ENCODE measurements at regions not wholly inside any gene's neighbourhood (a gene's known extent, or its start where the extent isn't known, plus 50 kb on each side); places are given as distances from the start of the nearest gene placed in this dataset.
"Not testable (repeated sequence)": the region's sequence is repeated elsewhere in the genome, so short reads cannot be mapped to it uniquely, and the experiment has no call there.

DNA sequence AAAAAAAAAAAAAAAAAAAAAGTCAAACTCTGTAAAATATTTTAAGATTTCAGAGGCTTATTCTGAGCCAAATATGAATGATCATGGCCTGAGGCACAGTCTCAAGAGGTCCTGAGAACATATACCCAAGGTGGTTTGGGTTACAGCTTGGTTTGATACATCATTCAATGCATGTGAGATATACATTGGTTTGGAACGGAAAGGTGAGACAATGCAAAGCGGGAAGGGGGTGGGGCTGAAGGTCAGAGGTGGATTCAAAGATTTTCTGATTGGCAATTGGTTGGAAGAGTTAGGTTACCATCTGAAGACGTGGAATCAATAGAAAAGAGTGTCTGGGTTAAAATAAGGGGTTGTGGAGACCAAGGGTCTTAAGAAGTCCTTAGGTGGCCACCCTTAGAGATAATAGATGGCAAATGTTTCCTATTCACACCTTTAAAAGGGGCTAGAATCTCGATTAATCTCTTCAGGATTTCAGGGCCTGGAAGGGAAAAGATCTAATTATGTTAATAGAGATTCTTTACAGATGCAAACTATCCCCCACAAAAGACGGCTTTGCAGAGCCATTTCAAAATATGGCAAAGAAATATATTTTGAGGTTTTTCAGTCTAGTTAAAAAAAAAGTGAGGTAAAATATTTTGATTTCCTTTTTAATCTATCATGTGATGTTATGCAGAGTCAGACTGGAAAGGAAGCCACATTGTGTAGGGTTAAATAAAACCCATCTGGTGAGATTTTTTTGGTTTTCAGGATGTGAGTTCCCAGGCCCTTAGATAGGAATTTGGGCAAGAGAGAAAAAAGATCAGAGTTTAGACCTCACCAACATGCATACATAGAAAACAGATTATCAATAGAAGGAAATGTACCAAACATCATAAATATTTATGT is 173.8 kb upstream of the CNOT2 start:
- DNase-seq (ENCODE audit: low spot score): no peak
- ATAC-seq: no peak

DNA sequence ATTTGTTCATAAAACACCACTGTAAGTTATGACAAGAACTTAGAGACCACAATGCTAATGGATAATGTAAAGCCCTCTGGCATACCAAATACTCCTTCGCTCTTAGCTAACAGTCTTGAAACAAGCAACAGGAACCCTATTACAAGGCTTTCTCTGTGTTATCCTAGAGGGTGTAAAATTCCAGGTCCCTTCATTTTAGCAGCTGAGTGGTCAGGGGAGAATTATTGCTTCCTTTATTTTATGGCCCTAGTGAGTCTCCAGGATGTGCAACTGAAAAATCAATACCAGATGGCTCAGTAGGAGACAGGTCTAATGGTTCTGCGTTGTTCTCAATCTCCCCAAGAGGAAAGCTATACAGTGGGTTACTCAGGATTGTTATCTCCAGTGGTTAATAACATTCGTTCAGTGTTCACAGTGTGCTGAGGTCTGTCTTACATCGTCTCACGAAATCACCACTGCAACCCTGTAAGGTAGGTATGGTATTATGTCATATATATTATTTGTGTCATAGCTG is 172.7 kb upstream of the CNOT2 start:
- no peak for DNase-seq (ENCODE audit: low spot score)

DNA sequence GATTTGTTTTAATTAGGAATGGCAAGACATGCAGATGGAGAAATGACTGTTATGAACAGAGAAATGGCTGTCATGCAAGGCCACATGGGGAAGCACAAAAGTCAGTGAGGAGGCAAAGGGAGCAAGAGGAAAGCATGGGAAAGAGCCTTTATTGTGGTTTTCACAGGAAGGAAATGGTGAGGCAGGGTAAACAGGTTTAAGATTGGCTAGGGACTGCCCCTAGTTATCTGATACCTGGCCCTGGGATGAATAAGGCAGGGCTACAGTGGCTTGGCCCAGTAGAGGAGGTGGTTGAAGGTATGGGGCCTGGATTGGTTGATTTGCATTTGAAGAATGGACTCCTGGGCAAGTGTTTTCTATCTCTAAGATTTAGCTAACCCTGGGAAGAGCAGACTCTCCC is 168.7 kb upstream of the CNOT2 start:
- ATAC-seq (no peak), DNase-seq (ENCODE audit: low spot score) (no peak)

More for the DNA sequence above, 172.7 kb upstream of the CNOT2 start:
- no peak for ATAC-seq

DNA sequence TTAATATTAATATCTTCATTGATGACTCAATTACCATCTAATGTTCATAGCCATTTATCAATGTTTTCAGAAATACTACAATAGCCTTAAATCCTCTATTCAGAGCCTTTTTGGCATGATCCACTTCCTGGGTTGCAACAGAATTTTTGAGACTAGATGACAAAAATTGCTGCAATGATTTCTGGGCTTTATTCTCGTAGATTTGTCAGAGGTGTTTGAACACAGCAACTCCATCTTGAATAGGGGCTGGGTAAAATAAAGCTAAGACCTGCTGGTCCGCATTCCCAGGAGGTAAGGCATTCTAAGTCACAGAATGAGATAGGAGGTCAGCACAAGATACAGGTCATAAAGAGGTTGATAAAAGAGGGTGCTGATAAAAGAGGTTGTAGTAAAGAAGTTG is 165.8 kb upstream of the CNOT2 start:
- no peak for DNase-seq (ENCODE audit: low spot score)
- no peak for ATAC-seq

DNA sequence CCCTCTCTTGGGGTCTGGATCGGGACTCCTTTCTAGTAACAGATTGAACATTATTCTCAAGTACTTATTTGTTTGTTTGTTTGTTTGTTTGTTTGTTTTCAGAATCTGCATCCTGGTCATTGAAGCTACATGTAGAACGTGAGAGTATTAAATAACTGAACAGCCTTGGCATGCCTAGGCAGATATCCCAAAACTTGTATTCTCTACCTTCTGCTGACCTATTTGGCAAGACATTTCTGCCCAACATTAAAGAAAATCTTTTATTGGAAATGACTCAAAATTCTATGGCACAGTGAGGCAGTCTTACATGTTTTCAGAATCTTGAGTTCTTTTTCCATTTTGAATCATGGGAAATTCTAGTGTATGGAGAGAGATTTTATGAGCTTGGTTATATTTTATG is 165.1 kb upstream of the CNOT2 start:
- DNase-seq (ENCODE audit: low spot score) (no peak), ATAC-seq (no peak)

DNA sequence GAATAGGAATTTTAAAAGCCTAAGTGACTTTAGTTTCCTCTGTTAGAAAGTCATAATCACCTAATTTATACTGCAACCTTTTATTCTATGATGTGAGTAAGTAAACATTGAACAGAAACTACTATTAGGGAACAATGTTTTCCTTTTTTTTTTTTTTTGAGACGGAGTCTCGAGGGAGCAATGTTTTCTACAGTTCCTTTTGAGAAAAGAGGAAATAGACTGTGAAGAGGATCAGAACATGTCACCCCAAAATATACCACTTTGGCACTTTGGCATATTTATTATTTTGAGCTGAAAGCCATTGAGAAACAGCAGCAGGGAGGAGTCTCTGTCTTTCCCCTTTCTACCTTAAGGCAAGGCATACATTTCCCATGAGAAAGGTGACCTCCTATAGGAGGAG is 162.7 kb upstream of the CNOT2 start:
- DNase-seq (ENCODE audit: low spot score) (no peak), ATAC-seq (no peak)

DNA sequence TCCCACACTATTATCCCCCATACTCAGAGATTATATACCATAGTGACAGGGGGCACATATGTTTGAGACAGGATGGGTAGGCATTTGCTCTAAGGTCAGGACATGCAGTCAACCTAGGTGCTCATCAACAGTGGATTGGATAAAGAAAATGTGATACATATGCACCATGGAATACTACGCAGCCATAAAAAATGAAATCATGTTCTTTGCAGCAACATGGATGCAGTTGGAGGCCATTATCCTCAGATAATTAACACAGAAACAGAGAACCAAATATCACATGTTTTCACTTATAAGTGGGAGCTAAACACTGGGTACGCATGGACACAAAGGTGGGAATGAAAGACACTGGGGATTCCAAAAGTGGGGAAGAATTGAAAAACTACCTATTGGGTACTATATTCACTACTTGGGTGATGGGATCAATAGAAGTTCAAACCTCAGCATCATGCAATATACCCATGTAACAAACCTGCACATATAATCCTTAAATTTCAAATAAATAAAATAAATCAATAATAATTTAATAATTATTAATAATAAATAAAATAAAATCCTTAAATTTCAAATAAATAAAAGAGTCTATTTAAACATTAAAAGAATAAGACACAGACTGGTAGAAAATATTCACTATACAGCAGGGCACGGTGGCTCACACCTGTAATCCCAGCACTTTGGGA is 160.1 kb upstream of the CNOT2 start:
- DNase-seq (ENCODE audit: low spot score) (no peak), ATAC-seq (no peak)

DNA sequence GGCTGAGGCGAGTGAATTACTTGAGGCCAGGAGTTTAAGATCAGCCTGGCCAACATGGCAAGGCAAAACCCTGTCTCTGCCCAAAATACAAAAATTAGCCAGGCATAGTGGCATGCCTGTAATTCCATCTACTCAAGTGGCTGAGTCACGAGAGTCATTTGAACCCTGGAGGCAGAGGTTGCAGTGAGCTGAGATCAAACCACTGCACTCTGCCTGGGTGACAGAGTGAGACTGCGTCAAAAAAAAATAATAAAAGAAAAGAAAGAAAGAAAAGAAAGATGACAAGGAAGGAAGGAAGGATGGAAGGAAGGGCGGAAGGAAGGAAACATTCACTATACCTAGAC is 159.6 kb upstream of the CNOT2 start:
- no peak for ATAC-seq
- no peak for DNase-seq (ENCODE audit: low spot score)

DNA sequence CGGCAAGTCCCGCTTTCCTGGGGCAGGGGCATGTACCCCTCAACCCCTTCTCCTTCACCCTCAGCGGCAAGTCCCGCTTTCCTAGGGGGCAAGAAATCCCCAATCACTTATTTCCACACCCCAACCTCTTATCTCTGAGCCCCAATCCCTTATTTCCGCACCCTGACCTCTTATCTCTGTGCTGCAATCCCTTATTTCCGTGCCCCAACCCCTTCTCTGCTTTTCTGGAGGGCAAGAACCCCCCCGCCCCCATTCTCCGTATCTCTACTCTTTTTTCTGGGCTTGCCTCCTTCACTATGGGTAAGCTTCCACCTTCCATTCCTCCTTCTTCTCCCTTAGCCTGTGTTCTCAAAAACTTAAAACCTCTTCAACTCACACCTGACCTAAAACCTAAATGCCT is 156.9 kb upstream of the CNOT2 start:
- not testable (repeated sequence) for ATAC-seq; DNase-seq (ENCODE audit: low spot score)

DNA sequence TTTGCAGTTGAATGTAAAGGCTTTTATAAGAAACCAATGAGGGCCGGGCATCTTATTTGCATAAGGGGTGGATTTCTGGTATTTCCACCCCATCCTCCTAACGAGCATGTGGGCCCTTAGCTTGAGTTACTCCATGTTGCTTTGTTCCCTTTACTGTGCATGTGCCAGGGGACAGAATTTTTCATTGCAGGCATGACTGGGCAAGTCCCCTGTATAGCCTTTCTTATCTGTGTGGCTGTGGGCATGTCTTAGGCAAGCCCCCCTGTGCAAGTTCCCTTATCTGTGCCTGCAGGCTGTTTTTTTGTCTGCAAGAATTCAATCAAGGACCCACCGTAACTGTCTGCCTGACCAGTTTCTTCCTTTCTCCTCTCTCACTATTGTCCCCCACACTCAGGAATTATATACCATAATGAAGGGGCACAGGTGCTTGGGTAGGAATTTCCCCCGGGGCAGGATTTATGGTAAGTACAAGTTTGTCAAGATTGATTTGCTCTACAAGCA is 152.2 kb upstream of the CNOT2 start:
- ATAC-seq (no peak), DNase-seq (ENCODE audit: low spot score) (no peak)

DNA sequence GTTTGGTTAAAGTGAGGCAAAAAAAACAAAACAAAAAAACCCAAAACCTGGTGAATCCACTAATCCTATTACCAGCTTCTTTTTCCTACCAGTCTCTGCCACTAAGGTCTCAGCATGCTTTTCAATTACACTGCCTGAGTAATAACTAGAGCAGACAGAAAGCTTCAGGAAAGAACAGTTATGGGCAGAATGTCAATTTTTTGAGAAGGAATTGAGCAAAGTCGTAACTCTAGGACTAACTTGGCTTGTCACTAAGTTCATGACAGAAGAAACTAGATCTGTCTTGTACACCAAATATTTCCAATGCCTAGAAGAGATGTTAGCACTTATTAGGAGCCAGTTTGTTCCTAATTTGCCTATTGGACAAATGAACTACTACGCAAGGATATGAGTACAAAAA is 148.8 kb upstream of the CNOT2 start:
- DNase-seq (ENCODE audit: low spot score) (no peak), ATAC-seq (no peak)

DNA sequence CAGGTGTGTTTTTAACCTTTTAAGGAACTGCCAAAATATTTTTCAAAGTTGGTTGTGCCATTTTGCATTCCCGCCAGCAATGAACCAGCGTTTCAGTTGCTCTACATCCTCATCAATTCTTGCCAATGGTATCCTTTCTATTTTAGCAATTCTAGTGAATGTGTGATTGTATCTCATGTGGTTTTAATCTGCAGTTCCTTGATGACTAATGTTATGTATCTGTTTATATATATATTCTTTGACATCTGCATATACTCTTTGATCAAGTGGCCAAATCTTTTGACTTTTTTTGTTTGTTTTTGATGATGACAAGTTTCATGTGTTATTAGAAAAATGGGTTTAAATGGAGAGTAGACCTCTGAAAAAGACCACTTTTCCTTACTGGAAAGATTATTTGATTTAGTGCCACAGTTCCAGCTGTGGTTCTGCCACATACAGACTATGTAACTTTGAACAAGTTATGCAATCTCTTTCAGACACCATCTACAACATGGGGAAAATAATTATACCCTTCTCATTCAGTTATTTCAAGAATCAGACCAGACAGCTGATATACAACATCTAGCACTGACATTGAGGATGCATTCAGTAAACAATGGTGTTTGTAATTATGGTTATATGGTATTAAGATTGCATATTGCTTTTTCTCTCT is 146.3 kb upstream of the CNOT2 start:
- no peak for DNase-seq (ENCODE audit: low spot score)
- ATAC-seq: no peak

DNA sequence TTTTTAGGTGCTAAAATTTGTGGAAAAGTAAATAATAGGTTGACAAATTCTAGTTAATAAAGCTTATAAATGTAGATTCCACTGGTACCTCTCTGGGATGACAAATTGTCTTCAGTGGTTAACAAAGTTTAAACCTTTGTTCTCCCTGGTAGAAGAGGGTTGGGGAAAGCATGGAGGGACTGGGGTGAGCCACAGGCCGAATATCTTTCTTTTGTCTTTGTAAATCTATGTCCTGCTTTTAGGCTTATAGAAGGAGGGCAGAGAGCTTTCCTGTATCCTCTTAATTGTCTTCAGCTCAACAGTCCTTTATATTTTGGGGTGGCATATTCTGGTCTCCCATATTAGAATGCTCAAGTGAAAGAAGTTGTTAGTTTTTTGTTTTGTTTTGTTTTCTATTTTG is 142.2 kb upstream of the CNOT2 start:
- ATAC-seq (no peak), DNase-seq (ENCODE audit: low spot score) (no peak)

DNA sequence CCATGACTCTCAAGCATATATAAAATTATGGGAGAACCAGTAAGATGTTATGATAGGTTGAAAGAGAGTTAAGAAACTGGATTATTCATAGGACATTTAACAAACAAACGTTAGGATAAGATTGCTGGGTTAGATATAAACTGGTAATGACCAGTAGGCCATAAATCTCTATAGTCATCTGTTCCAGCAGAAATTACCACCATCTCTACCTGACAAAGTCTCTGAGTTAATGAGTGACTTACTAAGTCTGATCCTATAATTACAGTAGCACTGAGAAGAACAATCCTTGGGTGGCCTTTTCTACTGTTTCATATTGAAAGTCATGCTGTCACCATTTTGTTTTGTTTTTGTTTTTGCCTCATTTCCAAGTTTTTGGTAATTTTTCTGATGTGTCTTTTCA is 136.9 kb upstream of the CNOT2 start:
- DNase-seq (ENCODE audit: low spot score) (no peak), ATAC-seq (no peak)

DNA sequence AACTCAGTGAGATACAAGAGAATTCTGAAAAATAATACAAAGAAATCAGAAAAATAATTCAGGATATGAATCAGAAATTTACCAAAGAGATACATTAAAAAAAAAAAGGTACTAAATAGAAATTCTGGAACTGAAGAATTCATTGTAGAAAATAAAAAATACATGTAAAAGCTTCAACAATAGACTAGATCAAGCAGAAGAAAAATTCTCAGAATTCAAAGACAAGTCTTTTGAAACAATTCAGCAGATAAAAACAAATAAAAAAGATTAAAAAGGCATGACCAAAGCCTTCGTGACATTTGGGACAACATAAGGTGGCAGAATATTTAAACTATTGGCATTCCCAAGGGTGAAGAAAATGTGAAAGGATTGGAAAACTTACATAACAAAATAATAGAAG is 133.1 kb upstream of the CNOT2 start:
- no peak for DNase-seq (ENCODE audit: low spot score)
- no peak for ATAC-seq

DNA sequence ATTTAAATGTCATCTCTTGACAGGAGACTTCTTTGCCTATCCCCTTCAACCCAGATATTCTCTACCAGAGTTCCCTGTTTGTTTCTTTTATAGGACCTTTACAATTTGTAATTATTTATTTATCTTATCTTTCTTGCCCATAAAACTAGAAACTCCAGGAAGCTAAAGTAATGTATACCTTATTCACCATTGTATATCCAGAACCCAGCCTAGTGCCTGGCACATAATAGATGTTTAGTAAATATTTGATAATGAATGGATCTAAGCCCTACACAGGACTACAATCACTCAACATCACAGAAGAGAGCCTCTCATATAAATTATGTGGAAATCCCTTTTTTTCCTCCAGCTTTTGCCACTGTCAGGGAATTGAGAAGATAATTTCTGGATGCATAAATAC is 125.6 kb upstream of the CNOT2 start:
- DNase-seq (ENCODE audit: low spot score) (no peak), ATAC-seq (no peak)

DNA sequence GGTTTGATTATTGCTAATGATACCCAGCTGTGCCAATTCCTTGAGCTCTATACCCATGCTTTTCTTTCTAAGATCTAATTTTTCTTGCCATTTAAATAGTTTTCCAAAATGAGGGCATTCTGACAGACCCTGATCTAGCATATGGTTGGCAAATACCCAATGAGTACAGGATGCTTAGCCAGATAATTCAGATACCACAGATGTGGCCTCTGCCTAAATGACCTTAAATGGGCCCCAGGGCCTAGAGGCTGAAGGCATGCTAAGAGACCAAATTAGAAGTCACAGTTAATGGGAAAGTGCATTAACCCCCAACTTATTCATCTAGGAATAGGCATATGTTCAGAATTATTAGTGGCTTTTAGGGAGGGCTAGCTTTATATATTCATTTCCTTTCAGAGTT is 122.3 kb upstream of the CNOT2 start:
- DNase-seq (ENCODE audit: low spot score) (no peak), ATAC-seq (no peak)

DNA sequence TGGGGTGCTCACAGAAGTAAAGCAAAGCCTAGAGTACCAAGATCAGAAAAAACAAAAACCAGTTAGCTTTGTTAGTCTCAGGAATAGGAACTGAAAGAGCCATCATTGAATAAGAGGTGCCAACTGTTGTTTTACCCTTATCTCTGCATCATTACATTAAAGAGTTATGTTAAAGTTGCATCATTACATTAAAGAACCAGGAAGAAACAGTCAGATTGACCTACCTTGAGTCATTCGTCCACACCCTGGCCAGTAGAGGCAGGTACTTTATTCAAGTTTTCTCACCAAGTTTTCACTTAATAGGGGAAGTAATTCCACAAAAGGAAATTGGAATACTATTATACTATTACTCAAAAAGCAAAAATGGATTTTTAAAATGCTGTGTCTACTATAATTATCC is 121.7 kb upstream of the CNOT2 start:
- DNase-seq (ENCODE audit: low spot score) (no peak), ATAC-seq (no peak)

DNA sequence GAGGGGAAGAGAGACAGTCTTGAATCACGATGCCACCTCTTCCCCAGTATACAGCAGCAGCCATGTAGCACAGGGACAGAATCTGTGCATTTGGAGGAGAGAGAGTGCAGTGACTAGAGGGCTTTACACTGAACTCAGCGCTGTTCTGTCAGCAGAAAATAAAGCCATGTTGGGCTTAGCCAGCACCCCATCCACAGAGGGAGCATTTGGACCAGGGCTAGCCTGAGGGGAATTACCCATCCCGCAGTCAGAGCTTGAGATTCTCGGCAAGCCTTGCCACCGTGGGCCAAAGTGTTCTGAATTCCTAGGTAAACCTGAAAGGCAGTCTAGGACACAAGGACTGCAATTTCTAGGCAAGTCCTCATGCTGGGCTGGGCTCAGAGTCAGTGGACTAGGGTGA is 120.4 kb upstream of the CNOT2 start:
- ATAC-seq (no peak), DNase-seq (ENCODE audit: low spot score) (no peak)

DNA sequence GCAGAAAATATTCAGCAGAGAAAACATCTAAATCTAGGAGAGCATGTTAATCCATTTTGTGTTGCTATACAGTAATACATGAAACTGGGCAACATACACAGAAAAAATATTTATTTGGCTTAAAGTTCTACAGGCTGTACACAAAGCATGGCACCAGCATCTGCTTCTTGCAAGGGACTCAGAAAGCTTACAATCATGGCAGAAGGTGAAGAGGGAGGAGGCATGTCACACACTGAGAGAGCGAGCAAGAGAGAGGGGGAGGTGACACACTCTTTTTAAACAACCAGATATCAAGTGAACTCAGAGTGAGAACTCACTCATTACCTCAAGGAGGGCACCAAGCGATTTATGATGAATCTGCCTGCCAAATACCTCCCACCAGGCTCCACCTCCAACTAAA is 94.2 kb upstream of the CNOT2 start:
- DNase-seq (ENCODE audit: low spot score): no peak
- ATAC-seq: no peak

DNA sequence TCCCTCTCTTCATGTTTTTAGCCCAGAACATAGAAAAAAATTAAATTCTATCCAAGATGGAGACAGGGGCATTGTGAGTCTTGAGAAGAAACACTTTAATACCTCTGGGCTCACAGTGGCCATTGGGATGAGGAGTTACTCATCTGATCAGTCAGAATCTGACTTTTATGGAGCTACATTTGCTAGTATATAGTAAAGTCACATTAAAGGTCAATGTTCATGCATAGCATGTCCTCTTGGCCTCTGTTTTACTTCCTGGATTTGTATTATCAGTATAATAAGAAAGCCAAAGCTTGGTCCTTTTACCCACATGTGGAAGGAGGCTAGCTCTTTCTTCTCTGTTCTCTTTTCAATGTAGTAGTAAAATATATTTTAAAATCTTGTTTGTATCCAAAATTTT is 93.6 kb upstream of the CNOT2 start:
- DNase-seq (ENCODE audit: low spot score) (no peak), ATAC-seq (no peak)

DNA sequence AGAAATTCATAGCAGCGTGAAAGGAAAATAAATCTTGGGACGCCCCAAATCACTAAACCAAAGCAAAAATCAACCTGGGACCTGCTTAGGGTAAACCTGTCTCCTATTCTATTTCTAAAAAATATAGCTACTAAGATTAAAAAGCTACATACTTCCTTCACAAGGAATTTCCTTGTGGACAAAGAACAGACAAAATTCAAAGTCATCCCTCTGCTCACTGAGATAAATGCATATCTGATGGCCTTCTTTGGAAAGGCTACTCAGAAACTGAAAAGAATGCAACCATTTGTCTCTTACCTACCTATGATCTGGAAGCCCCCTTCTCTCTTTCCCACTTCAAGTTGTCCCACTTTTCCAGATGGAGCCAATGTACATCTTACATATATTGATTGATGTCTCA is 93.0 kb upstream of the CNOT2 start:
- ATAC-seq: no peak

More for the DNA sequence above, 93.0 kb upstream of the CNOT2 start:
- DNase-seq (ENCODE audit: low spot score): no peak

Measured in left lobe of liver (tissue), 2 donors.